Right lobe of liver (tissue), 4 donors: ENCODE measurements at regions not wholly inside any gene's neighbourhood (a gene's known extent, or its start where the extent isn't known, plus 50 kb on each side); places are given as distances from the start of the nearest gene placed in this dataset.

Experiments
- CTCF ChIP-seq, 4 donors: fragments of 200-600 bp in 3 of 4; fragments of 450-650 bp in 1 of 4; IDR thresholded peaks; one replicate each; pipeline versions ENCODE4 v1.5.1 to v1.8.0; 2016 to 2022; ENCODE audit warnings: antibody characterized with exemption in 4 of 4, mild to moderate bottlenecking in 2 of 4
- POLR2A ChIP-seq: fragments of 450-650 bp; IDR thresholded peaks from one replicate; pipeline ENCODE4 v1.6.1; 2017; ENCODE audit warnings: antibody characterized with exemption, mild to moderate bottlenecking
- donor health status: DM: no; HTN: no; CAD: no.
- donor health status: DM: no; HTN: no; CAD: no.
- donor health status: DM: no; HTN: yes; CAD: no.

GRCh38 chr4:176864238-176864637 is 71.5 kb upstream of the VEGFC start:
- TF ChIP-seq CTCF (IDR thresholded peaks at IDR 0.05) (no peak), POLR2A (no peak)
